GM12873 (cell line): ENCODE measurements at regions not wholly inside any gene's neighbourhood (a gene's known extent, or its start where the extent isn't known, plus 50 kb on each side); places are given as distances from the start of the nearest gene placed in this dataset.

Experiments
- TF ChIP-seq, protein P1 (sequence below): IDR thresholded peaks from 2 replicates; pipeline ENCODE4 v1.5.1; 2012; ENCODE audit warnings: low read depth, mild to moderate bottlenecking, moderate library complexity, low read length, control low read depth; ENCODE audit not compliant: insufficient read depth; ENCODE audit errors: missing control alignments

- TF ChIP-seq, protein P1, sequence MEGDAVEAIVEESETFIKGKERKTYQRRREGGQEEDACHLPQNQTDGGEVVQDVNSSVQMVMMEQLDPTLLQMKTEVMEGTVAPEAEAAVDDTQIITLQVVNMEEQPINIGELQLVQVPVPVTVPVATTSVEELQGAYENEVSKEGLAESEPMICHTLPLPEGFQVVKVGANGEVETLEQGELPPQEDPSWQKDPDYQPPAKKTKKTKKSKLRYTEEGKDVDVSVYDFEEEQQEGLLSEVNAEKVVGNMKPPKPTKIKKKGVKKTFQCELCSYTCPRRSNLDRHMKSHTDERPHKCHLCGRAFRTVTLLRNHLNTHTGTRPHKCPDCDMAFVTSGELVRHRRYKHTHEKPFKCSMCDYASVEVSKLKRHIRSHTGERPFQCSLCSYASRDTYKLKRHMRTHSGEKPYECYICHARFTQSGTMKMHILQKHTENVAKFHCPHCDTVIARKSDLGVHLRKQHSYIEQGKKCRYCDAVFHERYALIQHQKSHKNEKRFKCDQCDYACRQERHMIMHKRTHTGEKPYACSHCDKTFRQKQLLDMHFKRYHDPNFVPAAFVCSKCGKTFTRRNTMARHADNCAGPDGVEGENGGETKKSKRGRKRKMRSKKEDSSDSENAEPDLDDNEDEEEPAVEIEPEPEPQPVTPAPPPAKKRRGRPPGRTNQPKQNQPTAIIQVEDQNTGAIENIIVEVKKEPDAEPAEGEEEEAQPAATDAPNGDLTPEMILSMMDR: no peak
Measured at GRCh38 chr2:11939523-11939922, 193.1 kb downstream of the LPIN1 start.

DNA sequence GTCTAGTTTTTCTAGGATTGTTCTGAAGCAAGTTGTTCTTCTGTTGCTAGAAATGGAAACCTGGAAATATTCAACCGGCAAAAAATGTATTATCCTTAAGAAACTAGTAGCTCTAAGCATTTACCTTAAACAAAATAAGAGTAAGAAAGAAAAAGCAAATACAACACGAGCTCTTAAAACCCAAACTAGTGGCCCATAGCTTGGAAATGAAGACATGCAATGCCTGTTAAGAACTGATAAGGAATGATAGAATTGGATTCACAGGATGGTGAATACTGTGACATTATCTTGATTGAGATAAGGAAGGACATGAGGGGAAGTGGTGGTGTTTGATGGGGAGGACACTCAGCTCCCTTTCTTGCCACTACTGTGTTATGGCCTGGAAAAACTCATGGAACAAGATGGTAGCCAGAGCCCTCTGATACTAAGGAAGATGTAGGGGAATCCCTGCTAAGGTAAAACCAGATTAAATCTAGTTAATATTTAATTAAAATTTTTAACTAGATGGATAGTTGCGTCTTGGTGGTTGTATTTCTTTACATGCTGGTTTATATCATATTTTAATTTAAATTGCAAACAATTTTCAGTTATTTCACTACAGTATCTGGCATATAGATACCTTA is 193.8 kb downstream of the LPIN1 start:
- TF ChIP-seq, protein P1: no peak

DNA sequence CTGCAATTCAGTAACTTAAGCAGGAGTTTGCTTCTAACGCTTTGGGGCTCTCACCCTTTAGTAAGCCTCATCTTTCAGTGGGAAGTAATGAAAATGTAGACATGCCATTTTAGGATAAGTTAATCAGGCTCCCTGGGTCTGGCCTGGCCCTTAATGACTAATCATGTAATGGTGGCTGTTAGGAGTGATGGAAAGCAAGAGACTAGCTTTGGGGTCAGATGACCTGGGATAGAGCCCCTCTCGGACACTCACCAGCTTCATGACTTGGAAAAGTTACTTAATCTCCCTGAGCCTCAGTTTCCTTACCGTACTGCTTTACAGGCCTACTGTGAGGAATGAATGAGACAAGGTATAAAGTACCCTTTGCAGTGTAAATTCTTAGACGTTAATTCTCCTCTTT is 194.4 kb downstream of the LPIN1 start:
- TF ChIP-seq, protein P1: no peak

DNA sequence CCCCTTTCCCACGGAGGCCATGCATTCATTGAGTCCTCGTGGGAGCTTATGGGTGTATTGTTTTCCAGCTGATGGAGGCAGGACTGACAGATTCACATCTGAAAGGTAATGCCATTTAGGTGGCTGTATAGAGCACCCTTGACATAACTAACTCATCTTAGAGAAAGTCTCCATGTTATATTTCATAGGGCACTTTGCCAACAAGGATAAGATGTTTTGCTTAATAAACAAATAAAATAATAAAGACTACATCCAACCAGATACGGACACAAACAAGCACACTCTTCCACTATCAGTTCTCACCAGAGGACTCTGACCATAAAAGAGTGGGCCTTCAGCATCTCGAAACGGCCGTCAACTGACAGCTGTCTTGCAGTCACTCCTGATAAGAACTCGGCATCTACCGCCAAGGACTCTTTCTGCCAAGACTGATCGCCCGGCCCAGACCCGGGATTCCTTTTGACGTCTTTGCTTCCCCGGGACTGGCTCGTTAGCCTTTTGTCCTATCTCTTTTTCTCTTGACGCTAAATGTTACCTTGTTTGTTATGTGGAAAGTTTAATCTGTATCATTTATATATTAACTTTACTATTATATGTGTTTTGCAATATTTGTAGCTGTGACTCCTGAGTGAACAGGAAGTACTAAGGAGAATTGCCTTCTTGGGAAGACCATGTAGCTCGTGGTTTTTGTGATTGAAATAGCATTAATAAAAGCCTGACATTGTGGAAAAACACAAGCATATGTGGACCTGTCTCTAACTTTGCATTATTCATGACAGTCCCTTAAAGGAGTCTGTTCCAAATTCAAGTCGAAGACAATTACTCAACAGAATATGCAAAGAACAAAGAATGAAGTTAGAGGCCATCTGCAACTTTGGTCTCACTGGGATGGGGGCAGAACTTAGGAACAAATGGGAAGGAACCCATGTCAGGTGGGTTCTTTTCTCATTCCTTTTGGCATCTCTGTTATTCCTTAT is 195.1 kb downstream of the LPIN1 start:
- TF ChIP-seq, protein P1: no peak

DNA sequence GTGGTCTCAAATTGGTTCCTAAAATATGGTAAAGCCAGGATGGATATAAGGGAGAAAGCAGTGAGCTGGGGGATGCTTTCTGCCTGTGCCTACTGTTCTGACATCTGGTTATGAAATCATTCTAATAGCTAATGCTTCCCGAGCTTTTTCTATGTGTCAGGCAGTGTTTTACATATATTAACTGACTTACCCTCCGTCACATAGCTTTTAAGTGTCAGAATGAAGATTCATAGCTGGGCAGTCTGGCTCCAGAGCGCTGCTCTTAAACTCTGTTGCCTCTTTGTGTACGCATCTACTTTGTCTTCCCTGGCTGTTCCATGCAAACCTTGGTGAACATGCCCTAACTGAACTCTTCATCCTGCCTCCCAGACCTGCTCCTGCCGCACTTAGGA is 195.7 kb downstream of the LPIN1 start:
- TF ChIP-seq, protein P1: no peak

DNA sequence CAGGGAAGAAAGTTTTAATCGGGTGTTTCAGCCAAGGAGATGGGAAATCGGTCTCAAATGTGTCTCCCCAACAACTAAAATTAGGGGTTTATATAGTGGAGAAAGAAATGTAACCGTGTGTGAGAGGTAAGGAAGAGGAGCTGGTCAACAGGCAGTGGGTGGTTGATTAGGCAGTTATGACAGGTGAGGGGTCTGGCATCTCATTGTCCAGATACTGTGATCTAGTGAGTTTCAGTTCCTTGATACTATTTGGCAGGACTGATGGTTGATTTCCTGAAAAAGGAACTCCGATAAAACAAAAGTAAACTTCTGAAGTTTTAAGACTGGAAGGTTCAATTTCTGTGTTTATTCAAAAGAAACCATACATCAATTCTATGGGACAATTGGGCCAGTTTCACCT is 197.9 kb downstream of the LPIN1 start:
- TF ChIP-seq, protein P1: no peak

GRCh38 chr2:11945139-11946126 is 199.0 kb downstream of the LPIN1 start:
- TF ChIP-seq, protein P1: no peak
